HG03378 (cell line): ENCODE measurements at regions not wholly inside any gene's neighbourhood (a gene's known extent, or its start where the extent isn't known, plus 50 kb on each side); places are given as distances from the start of the nearest gene placed in this dataset.
A peak's percentile ranks its signal among the peaks of the same experiment; 100 is the strongest.

Source experiments
- ATAC-seq: cut with Tn5 transposase; IDR thresholded peaks from one replicate; pipeline ENCODE4 v1.9.1; 2021; ENCODE audit warnings: mild to moderate bottlenecking, moderate library complexity; ENCODE audit not compliant: unreplicated experiment

GRCh38 chr5:35478856-35479682 lies 138.6 kb upstream of the SPEF2 start:
- peak; percentile 71 for ATAC-seq

- ATAC-seq = no peak
Observed at GRCh38 chr5:35477911-35478310, 139.8 kb upstream of the SPEF2 start.

GRCh38 chr5:35477321-35477720 lies 140.3 kb upstream of the SPEF2 start:
- ATAC-seq = no peak

- no peak for ATAC-seq
Observed at GRCh38 chr5:35476797-35477196, 140.9 kb upstream of the SPEF2 start.

- no peak for ATAC-seq
Observed at GRCh38 chr5:35476036-35476435, 141.6 kb upstream of the SPEF2 start.

- ATAC-seq = no peak
Observed at GRCh38 chr5:35473589-35473988, 144.1 kb upstream of the SPEF2 start.

- no peak for ATAC-seq
Observed at GRCh38 chr5:35470866-35471265, 146.8 kb upstream of the SPEF2 start.

GRCh38 chr5:35468811-35469210 lies 148.9 kb upstream of the SPEF2 start:
- no peak for ATAC-seq

- ATAC-seq = no peak
Observed at GRCh38 chr5:35466746-35467145, 150.9 kb upstream of the SPEF2 start.

- no peak for ATAC-seq
Observed at GRCh38 chr5:35464757-35465156, 152.9 kb upstream of the SPEF2 start.

- ATAC-seq = no peak
Observed at GRCh38 chr5:35461530-35461929, 156.1 kb upstream of the SPEF2 start.

- ATAC-seq = no peak
Observed at GRCh38 chr5:35458824-35459207, 158.8 kb upstream of the SPEF2 start.

GRCh38 chr5:35457912-35458823 lies 159.5 kb upstream of the SPEF2 start:
- no peak for ATAC-seq

- no peak for ATAC-seq
Observed at GRCh38 chr5:35456506-35456905, 161.2 kb upstream of the SPEF2 start.

- no peak for ATAC-seq
Observed at GRCh38 chr5:35454011-35454525, 163.6 kb upstream of the SPEF2 start.

GRCh38 chr5:35443803-35444595 lies 173.7 kb upstream of the SPEF2 start:
- no peak for ATAC-seq

GRCh38 chr5:35442885-35443639 lies 174.6 kb upstream of the SPEF2 start:
- no peak for ATAC-seq

- no peak for ATAC-seq
Observed at GRCh38 chr5:35440409-35440808, 177.3 kb upstream of the SPEF2 start.

GRCh38 chr5:35438786-35439185 lies 178.9 kb upstream of the SPEF2 start:
- no peak for ATAC-seq

GRCh38 chr5:35438288-35438687 lies 179.4 kb upstream of the SPEF2 start:
- no peak for ATAC-seq
